Ovary (tissue), 7 donors: ENCODE measurements at regions not wholly inside any gene's neighbourhood (a gene's known extent, or its start where the extent isn't known, plus 50 kb on each side); places are given as distances from the start of the nearest gene placed in this dataset.

Experiments
- DNase-seq, 5 donors: peaks; one replicate each; pipeline ENCODE4 v3.0.0-alpha.2; 2019 to 2020
- H3K27ac ChIP-seq, 2 donors: fragments of 200-600 bp; one replicate each; pipeline versions ENCODE4 v1.5.1 to v1.8.0; 2019 to 2022
- H3K27me3 ChIP-seq: fragments of 200-600 bp; one replicate; pipeline ENCODE4 v1.8.0; 2022
- H3K36me3 ChIP-seq: fragments of 200-600 bp; sonication (generic); one replicate; pipeline ENCODE4 v1.5.1; 2019
- H3K4me1 ChIP-seq: one replicate; pipeline ENCODE4 v1.8.1; 2013; ENCODE audit warnings: mild to moderate bottlenecking, moderate library complexity; ENCODE audit not compliant: insufficient read depth
- H3K4me3 ChIP-seq: fragments of 200-600 bp; sonication (generic); one replicate; pipeline ENCODE4 v1.5.1; 2017
- H3K9me3 ChIP-seq, 2 donors: fragments of 200-600 bp in 1 of 2; sonication (generic) in 1 of 2; one replicate each; pipeline versions ENCODE4 v1.5.1 to v1.8.1; 2013 to 2019; ENCODE audit warnings: mild to moderate bottlenecking in 1 of 2, moderate library complexity in 1 of 2
- CTCF ChIP-seq, 3 donors: fragments of 450-650 bp in 2 of 3; fragments of 200-600 bp in 1 of 3; IDR thresholded peaks; one replicate each; pipeline versions ENCODE4 v1.5.1 to v1.8.0; 2016 to 2022; ENCODE audit warnings: antibody characterized with exemption in 3 of 3, mild to moderate bottlenecking in 1 of 3
- EP300 ChIP-seq: sonication (generic); formaldehyde crosslinking; IDR thresholded peaks from one replicate; pipeline ENCODE4 v1.6.1; 2017; ENCODE audit warnings: antibody characterized with exemption
- POLR2A ChIP-seq: fragments of 450-650 bp; IDR thresholded peaks from one replicate; pipeline ENCODE4 v1.6.1; 2017; ENCODE audit warnings: antibody characterized with exemption, mild to moderate bottlenecking, moderate library complexity
- WGBS, 3 donors: extraction: QIAGEN DNeasy Blood & Tissue Kit in 1 of 3; methylation state at CpG; one replicate each; pipeline versions ENCODE4 v1.1.5 to v1.1.7; 2013 to 2017; 5-methylcytosine and 5-hydroxymethylcytosine counted together
- intact Hi-C, 4 donors: fragments of 100-400 bp; cut with DNase I; formaldehyde crosslinking; loops; one replicate each; pipeline versions ENCODE4 v1.11.0 to v1.15.1; 2022 to 2023
- donor health status: DM: no; HTN: no; CAD: no; lungs with moderate emphysema.
- donor health status: DM: no; HTN: no; CAD: no.
- donor health status: Bipolar disorder and iron deficiency.
- donor health status: DM: no; HTN: no; CAD: no.
- donor health status: DM: yes; HTN: yes; CAD: no.

GRCh38 chr20:7703551-7703961 lies 236.7 kb downstream of the HAO1 start:
- Histone ChIP-seq H3K4me3 (no peak overlapping the region), H3K27ac (no peak overlapping the region), H3K36me3 (no peaks in the 10 kb centered on the region), H3K9me3 (no peaks in the 10 kb centered on the region), H3K27me3 (no peaks in the 10 kb centered on the region), H3K4me1 (no peaks in the 10 kb centered on the region)
- intact Hi-C loops, result no loop called here
- 12 to 26% (median 13%) methylated on average over 4 of the region's 4 CpGs for WGBS, 3 donors
- TF ChIP-seq POLR2A (no peak), CTCF (IDR thresholded peaks at IDR 0.05) (no peak), EP300 (no peak)
- no peak for DNase-seq

GRCh38 chr20:7703996-7704395 lies 236.3 kb downstream of the HAO1 start:
- no peak overlapping the region for H3K4me3 ChIP-seq
- intact Hi-C loops, result no loop called here
- DNase-seq, result no peak
- no peaks in the 10 kb centered on the region for H3K36me3 ChIP-seq
- H3K9me3 ChIP-seq, result no peaks in the 10 kb centered on the region
- TF ChIP-seq EP300 (no peak), POLR2A (no peak), CTCF (IDR thresholded peaks at IDR 0.05) (no peak)
- no peaks in the 10 kb centered on the region for H3K4me1 ChIP-seq
- WGBS, 3 donors, result 59 to 68% (median 63%) methylated on average over 2 of the region's 2 CpGs
- no peak overlapping the region for H3K27ac ChIP-seq
- no peaks in the 10 kb centered on the region for H3K27me3 ChIP-seq

GRCh38 chr20:7708112-7708511 lies 232.1 kb downstream of the HAO1 start:
- DNase-seq, result no peak
- Histone ChIP-seq H3K36me3 (no peaks in the 10 kb centered on the region), H3K4me3 (no peak overlapping the region), H3K4me1 (no peaks in the 10 kb centered on the region), H3K9me3 (no peaks in the 10 kb centered on the region), H3K27me3 (no peaks in the 10 kb centered on the region), H3K27ac (no peak overlapping the region)
- intact Hi-C loops, result no loop called here
- TF ChIP-seq POLR2A (no peak), CTCF (IDR thresholded peaks at IDR 0.05) (no peak), EP300 (no peak)
- WGBS, 3 donors, result 32 to 75% (median 61%) methylated on average over 2 of the region's 2 CpGs

GRCh38 chr20:7708782-7709181 lies 231.5 kb downstream of the HAO1 start:
- Histone ChIP-seq H3K4me1 (no peaks in the 10 kb centered on the region), H3K9me3 (no peaks in the 10 kb centered on the region), H3K27ac (no peak overlapping the region), H3K36me3 (no peaks in the 10 kb centered on the region), H3K27me3 (no peaks in the 10 kb centered on the region), H3K4me3 (no peak overlapping the region)
- TF ChIP-seq POLR2A (no peak), CTCF (IDR thresholded peaks at IDR 0.05) (no peak), EP300 (no peak)
- intact Hi-C loops, result no loop called here
- WGBS, 3 donors, result 66 to 80% (median 73%) methylated on average over 2 of the region's 2 CpGs
- DNase-seq, result no peak

- TF ChIP-seq CTCF (IDR thresholded peaks at IDR 0.05) (no peak), POLR2A (no peak), EP300 (no peak)
- Histone ChIP-seq H3K36me3 (no peaks in the 10 kb centered on the region), H3K27ac (no peak overlapping the region), H3K9me3 (no peaks in the 10 kb centered on the region), H3K4me3 (no peak overlapping the region), H3K4me1 (no peaks in the 10 kb centered on the region), H3K27me3 (no peaks in the 10 kb centered on the region)
- intact Hi-C loops, result no loop called here
- 82 to 87% (median 86%) methylated on average over 8 of the region's 8 CpGs for WGBS, 3 donors
- DNase-seq, result no peak
Measured at GRCh38 chr20:7710440-7710839, 229.8 kb downstream of the HAO1 start.
